Esophagus muscularis mucosa (tissue), 3 donors: ENCODE measurements at regions not wholly inside any gene's neighbourhood (a gene's known extent, or its start where the extent isn't known, plus 50 kb on each side); places are given as distances from the start of the nearest gene placed in this dataset.

ENCODE experiments used
- EP300 ChIP-seq: sonication (generic); formaldehyde crosslinking; IDR thresholded peaks from one replicate; pipeline ENCODE4 v1.6.1; 2017; ENCODE audit warnings: antibody characterized with exemption
- TF ChIP-seq, protein P1 (sequence below), 3 experiments: fragments of 200-600 bp in 2 of 3; fragments of 450-650 bp in 1 of 3; sonication (generic) in 2 of 3; IDR thresholded peaks; one replicate each; pipeline ENCODE4 v1.5.1; 2017 to 2019; ENCODE audit warnings: antibody characterized with exemption in 3 of 3, mild to moderate bottlenecking in 2 of 3, moderate library complexity in 1 of 3

DNA sequence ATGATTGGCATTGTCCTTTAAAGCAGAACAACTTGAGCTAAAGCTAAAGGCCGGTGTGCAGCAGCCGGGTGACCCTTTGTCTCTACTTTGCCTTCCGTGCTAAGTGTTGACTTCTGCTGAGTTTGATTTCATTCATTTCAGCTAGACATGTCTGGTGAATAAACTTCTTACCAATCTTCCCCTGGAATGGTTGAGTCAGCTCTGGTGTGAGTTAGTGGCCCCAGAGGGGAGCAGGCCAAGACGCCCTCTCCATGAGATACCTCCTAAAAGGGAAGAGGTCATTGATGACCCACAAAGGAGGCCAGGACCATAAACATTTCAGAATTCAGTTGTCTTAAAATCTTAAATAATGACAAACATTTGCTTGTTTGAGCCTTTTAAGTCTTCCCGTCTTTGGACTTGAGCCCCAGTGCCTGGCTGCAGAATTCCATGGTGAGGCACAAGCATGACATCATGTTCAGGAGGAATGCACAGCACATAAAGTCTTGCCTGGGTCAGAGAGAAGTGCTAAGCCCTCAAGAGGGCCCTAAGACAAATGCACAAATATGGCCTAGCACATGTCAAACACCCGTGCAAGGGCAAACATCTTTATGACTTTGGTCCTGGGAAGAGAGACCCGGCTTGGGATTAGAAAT, 96.3 kb upstream of the NEDD9 start:
- TF ChIP-seq EP300: no peak
- TF ChIP-seq, protein P1, sequence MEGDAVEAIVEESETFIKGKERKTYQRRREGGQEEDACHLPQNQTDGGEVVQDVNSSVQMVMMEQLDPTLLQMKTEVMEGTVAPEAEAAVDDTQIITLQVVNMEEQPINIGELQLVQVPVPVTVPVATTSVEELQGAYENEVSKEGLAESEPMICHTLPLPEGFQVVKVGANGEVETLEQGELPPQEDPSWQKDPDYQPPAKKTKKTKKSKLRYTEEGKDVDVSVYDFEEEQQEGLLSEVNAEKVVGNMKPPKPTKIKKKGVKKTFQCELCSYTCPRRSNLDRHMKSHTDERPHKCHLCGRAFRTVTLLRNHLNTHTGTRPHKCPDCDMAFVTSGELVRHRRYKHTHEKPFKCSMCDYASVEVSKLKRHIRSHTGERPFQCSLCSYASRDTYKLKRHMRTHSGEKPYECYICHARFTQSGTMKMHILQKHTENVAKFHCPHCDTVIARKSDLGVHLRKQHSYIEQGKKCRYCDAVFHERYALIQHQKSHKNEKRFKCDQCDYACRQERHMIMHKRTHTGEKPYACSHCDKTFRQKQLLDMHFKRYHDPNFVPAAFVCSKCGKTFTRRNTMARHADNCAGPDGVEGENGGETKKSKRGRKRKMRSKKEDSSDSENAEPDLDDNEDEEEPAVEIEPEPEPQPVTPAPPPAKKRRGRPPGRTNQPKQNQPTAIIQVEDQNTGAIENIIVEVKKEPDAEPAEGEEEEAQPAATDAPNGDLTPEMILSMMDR (IDR thresholded peaks at IDR 0.05): no peak
